GM19351 (cell line): ENCODE measurements at regions not wholly inside any gene's neighbourhood (a gene's known extent, or its start where the extent isn't known, plus 50 kb on each side); places are given as distances from the start of the nearest gene placed in this dataset.
"Not testable (repeated sequence)": the region's sequence is repeated elsewhere in the genome, so short reads cannot be mapped to it uniquely, and the experiment has no call there.

Source experiments
- ATAC-seq: cut with Tn5 transposase; IDR thresholded peaks from one replicate; pipeline ENCODE4 v1.9.1; 2021; ENCODE audit warnings: mild to moderate bottlenecking, moderate library complexity; ENCODE audit not compliant: unreplicated experiment

DNA sequence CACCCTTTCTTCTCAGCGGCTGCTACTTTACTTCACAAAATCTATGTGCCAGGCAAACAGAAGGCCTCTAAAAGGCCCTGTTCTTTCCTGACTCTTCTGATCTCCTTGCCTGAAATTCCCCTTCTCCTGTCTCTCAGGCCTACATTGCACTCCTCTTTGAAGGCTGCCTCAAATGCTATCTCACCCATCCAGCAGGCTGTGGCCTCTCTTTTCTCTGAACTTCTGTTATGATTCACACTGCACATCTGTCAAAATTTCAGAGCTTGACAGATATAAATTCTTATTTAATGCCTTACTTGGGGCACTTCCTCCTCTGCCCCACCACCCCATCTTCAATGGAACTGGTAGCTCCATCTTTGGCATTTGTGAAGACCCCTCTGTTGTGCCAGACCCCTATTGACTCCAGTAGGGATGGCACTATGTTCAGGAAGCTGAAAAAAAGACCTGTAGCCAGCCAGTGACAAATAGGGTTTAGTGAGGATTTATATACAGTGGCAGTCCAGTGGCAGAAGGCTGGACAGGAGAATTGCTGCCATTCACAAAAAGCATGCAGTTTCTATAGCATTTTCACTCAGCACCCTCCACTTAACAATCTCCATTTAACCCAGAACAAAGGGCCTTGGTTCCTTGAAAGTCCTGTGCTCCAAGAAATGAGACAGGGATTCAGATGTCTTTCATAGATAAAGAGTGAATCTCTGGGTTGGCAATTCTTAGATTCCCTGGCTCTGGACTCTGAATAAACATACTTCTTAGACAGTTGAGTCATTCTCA, 415.8 kb upstream of the GRM7 start:
- ATAC-seq = no peak

DNA sequence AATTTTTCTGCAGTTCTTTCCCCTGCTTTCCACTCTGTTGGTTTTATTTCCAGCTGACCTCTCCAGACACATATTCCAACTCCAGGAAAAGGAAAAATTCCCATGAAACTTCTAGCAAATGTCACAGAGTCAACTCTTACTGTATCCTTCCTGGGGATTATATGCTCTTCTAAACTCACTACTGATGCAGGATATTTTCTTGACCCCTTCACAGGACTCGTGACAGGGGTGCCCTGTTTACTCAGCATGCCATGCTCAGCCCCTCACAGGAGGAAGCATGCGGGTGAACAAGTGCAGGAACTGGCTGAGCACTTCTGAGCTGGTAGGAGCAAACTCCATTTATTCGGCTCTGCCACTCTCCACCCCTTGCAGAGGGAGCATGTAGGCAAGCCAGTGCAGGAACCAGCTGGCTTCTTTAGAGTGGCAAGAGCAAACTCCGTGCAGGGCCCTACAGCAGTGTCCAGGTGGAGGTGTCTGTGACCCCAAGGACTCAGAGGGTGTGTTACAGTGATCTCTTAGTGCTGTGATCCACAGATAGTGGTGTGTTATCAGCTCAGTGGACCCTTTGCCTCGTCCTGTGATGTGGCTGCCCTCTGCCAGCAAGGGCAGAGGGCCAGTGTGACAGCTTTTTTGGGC, 413.6 kb upstream of the GRM7 start:
- ATAC-seq = no peak

DNA sequence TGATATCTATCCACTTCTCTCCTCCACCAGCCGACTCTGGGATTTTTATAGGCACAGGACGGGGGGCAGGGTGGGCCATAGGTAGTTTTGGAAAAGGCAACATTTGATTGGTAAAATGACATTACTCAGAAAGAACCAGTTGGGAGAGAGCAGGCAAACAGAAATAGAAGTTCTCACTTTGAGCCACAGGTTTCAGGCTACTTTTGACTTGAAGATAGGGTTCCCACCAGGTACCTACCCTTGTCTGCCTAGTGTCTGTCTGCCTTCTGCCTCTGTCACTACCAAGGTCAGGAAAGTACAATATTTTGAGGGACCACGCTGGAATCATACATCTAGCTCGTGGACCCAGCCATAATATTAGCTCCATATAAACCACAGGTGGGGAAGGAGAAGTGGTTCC, 412.9 kb upstream of the GRM7 start:
- ATAC-seq = peak; percentile 56

DNA sequence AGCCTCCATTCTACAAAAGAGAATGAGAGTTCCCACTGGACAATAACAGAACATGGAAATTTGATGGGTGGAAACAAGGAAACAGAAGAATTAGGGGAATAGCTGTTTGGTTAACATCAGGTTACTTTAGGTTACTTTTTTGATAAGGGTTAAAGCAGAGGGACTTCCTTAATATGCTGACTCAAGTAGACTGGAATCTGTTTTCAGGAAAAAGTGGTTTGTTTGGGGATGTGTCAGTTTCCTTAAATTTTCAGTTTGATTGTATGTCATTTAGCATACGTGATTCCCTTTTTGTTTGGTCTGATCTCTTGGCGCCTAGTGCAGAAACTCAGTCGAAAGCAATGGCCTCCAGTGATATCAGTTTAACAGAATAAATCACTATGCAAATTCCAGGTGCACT, 411.8 kb upstream of the GRM7 start:
- ATAC-seq = no peak

DNA sequence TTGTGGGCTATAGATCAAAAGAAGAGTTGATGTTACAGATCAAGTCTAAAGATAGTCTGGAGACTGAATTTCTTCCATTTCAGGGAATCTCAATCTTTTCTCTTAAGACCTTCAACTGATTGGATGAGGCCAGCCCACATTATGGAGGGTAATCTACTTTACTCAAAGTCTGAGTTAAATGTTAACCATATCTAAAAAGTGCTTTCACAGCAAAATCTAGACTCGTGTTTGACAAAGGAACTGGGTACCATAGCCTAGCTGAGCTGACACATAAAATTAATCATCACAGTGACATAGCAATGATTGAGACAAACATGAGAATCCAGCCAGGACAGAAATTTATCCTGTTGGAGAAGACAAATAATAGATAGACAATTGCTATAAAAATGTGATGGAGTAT, 407.9 kb upstream of the GRM7 start:
- no peak for ATAC-seq

DNA sequence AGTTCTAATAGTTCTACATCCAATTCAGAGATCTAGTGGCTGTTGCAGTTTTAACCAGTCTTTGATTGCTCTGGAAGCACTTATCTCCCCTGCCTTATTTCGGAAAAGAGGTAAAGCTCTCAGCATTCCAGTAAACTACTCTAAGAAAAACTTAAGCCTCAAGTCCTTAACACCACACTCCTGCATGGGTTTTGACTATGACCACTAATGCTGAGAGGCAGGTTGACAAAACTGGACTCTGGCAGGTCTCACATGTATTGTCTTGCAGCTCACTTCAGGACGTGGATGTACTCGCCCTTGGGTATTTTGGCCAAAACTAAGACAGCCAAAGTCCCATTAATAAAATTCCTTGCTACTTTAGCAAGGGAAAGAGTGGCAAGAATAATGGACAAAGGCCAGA, 405.9 kb upstream of the GRM7 start:
- no peak for ATAC-seq

DNA sequence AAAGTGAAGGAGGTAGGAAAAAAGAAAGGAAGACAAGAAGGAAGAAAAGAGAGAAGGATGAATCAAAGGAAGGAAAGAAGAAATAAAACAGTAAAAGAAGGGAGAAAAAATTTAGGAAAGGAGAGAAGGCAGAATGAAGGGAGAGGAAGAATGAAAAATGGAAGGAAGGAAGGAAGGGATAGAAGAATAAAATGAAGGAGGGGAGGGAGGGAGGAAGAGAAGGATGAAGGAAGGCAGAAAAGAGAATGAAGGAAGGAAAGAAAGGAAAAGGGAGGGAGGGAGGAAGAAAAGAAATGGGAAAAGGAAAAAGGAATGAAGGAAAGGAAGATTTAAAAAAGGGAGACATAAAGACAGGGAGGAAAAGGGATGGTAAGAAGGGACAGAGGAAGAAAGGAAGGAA, 393.7 kb upstream of the GRM7 start:
- ATAC-seq = no peak

DNA sequence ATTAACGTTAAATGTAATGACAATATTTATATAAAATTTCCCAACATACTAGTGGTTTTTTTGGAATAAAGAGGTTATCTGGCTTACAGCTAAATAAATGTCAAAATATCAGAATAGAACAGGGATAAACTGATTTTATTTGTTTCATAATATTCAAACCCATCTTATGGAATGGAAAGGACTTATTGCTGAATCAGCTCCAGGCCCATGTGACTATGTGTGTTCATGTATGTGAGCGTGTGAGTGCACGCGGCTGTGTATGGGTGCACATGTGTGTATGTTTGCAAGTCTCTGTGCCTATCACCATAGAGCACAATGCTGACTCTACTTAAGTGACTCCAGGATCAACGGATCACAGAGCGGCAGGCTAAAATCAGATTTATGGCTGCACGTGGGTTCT, 392.3 kb upstream of the GRM7 start:
- ATAC-seq = no peak

DNA sequence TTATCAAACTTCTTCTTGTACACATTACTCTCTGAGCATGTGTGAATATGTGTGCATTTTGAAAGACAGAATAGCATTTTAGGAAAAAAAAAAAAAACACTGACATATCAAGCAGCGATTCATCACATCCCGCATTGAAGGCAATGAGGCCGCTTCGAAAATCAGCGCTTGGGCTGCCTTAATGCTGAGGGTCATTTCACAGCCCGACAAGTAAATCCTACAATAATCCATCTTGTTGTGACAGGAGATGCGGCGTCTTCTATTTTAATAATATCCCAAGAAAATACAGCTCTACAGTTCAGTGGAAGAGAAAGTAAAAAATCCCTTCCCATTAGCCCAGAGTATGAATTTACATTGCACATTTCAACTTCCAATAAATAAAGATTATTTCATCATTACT, 389.2 kb upstream of the GRM7 start:
- no peak for ATAC-seq

DNA sequence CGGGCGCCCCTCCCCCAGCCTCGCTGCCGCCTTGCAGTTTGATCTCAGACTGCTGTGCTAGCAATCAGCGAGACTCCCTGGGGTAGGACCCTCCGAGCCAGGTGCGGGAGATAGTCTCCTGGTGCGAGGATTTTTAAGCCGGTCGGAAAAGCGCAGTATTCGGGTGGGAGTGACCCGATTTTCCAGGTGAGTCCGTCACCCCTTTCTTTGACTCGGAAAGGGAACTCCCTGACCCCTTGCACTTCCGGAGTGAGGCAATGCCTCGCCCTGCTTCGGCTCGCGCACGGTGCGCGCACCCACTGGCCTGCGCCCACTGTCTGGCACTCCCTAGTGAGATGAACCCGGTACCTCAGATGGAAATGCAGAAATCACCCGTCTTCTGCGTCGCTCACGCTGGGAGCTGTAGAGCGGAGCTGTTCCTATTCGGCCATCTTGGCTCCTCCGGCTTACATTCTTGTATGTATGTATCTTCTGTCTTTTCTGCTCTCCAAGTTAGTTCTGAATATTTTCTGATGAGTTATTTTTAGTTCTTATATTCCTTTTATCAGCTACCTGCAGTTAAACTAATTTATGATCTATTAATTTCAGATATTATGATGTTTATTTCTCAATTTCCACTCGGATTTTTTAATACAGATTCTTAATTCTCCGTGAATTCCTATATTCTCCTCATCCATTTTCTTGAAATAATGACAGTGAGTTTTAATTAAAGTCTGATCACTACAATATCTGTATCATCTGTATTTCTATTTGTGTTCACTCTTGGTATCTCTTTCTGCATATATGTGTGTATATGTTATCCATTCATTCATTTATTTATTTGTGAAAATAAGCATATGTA, 370.2 kb upstream of the GRM7 start:
- not testable (repeated sequence) for ATAC-seq

DNA sequence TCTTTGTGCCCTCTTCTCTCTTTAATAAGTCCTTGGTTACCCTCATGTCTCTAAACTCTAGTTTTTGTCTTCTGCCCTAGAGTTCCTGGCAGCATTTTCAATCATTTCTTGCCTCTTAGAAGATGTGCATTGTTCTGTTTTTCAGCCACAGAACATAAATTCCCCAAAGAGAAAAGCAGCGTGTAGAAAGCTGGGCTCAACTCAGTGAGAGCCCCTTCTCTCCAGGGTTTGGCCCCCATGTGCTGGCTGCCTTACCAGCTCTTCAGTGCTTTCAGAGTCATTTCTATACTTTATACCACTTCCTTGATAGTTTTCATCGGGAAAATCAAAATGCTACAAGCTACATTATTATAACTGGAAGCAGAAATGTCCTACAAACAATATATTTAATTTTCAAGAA, 369.1 kb upstream of the GRM7 start:
- no peak for ATAC-seq

DNA sequence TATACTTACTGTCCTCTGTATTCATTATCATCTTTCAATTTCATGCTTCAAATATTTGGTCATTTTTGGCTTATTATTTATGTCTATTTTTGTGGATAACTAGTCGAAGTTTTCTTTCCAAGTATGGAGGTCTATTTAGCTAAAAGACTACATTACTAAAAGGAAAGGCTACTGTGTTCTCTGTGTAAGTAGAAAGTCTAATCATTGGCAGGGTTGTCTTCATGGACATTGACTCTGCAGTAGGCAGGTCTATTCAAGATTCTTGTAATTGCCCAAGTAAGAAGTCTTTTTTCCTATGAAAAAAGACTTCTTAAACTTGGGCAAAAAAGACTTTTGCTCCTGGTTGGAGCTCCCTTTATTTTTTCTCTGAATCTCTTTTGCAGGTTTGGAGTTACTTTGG, 368.6 kb upstream of the GRM7 start:
- ATAC-seq = no peak

DNA sequence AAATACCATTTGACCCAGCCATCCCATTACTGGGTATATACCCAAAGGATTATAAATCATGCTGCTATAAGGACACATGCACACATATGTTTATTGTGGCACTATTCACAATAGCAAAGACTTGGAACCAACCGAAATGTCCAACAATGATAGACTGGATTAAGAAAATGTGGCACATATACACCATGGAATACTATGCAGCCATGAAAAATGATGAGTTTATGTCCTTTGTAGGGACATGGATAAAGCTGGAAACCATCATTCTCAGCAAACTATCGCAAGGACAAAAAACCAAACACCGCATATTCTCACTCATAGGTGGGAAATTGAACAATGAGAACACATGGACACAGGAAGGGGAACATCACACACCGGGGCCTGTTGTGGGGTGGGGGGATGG, 362.0 kb upstream of the GRM7 start:
- not testable (repeated sequence) for ATAC-seq

DNA sequence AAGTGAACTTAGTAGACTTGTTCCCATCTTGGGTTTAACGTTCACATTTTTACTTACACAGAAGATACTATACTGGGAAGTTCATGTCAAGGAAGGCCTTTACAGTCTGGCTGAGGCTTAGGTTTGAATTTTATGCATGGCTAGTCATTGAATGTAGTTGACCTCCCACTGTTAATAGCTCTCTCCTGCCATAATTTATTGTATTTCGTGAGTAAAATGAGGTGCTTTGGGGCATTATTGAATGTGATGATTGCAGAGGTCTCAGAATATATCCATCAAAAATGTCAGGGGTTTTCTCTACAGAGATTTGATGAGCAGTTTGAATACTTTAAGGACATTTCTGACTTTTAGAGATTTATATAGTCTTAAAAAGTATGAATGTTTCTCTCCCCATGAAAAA, 356.6 kb upstream of the GRM7 start:
- ATAC-seq = no peak

DNA sequence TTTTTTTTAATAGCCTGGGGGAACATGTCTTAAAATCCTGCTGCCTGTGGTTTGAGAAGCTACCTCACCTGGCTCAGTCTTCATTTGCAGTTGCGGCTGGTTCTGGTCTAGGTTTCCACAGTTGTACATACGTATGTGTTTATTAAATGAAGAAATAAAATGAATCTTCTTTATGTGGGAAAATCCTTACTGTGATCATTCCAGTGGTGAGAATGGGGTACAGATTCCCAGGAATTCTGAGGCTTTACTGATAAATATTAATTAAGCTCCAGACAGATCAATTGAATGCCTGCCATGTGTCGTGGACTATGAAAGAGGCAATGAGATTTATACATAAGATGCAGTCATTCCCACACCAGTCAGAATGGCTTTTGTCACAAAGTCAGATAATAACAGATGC, 356.1 kb upstream of the GRM7 start:
- no peak for ATAC-seq

DNA sequence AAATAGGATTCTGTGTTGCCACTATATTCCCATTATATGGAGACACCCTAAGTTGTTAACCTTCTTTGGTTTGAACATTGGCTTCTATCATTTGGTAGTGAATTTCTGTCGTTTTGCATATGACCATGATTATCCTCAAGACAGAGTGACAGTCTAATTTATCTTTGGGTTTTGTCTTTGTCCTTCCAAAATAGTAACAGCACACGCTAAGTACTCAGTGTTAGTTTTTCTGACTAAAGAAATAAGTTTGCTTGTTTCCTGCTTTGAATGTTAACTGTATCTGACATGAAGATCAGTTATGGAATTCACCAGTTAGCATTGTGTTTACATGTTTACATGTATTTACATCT, 352.5 kb upstream of the GRM7 start:
- ATAC-seq = no peak

DNA sequence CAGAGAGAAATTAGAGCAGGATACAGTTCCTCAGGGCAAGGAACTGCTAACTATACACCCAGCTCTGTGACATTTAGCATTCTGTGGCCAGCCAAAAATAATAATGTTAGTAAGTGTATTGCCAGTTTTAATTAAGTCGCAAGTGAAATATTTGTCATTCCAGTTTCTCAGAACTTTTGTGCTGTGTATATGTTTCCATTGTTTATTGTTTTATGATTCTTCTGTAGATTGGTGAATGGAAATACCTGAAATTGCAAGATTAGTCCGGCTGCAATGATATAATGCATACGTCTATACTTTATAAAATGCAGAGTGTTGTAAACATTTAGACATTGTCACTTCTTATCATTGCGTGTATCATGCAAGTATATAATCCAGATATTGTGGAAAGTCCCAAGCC, 351.3 kb upstream of the GRM7 start:
- no peak for ATAC-seq

DNA sequence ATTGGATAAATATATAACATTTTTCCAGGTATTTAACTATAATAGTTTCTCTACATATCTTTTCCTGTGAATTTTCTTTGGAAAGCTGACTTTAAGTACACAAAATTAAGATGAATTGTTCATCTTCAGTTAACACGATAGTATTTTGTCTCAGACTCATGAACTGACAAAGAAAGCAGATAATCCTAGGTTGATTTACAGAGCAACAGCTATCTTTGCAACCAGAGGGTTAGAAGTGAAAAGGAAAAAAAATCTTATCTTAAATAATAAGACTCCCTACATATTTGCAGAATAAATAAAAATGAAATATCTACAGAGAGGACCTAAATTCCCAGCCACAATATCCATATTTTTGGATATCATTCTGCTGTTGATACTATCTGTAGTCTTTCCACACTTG, 350.2 kb upstream of the GRM7 start:
- no peak for ATAC-seq

DNA sequence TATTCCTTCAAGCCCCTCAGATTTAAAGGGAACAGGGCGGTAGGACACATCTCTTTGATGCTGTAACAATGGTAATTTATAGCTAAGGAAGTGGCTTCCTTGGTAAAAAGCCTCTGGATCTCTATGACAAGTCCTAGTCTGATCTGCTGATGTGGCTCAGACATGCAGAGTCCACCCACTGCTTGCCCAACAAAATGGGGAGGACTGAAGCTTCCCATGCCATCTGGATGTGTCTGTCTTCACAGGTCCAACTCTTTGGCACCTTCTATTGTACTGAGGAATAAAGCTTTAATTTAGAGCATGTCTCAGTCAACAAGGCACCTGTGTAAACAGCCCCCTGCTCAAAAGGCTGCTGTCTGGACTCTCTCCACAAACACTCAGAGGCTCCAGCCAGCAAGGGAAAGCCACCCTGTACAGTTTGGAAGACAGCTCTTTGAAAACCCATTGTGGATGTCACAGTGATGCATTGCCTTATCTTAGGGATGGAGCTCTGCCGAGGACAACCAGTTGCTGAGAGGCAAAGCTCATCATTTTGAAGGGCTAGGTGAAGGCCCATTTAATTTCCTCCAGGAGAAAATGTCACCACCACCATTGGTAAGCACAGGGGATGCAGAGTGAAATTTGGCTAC, 348.6 kb upstream of the GRM7 start:
- no peak for ATAC-seq

DNA sequence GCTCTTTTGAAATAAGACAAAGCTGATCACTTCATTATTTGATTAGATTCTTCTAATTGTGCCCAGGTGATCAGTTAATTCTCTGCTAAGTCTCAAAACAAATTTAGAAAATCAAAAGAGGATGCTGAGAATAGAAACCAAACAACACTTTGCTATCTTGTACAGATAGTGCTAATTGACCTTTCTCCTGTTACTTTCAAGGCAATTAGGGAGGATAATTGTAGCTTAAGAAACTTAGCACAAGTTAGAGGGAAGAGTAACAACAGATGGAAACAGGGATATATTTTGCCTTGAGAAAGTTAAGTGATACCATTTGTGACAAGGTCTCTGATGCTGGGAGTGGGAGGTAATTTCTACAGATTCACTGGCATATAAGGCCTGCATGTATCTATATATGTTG, 344.8 kb upstream of the GRM7 start:
- no peak for ATAC-seq

DNA sequence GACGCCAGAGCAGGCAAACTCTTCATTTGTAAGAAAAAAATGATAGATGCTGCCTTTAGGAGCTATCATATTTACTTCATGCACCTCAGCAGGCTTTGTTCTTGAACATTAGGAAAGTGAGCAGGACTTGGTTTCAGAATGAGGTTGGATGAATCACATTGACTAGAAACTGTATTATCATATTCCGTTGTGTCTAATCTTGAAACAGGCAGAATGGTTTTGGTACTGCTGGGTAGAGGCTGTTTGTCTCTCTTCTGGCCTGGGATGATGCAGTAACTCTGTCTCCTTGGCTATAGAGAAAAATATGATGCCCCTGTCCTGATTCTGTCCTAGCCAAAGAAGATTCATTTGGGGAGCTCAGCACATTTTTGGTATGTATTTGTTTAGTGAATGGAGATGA, 344.2 kb upstream of the GRM7 start:
- no peak for ATAC-seq
